Natural killer cell (primary cell): ENCODE measurements at regions not wholly inside any gene's neighbourhood (a gene's known extent, or its start where the extent isn't known, plus 50 kb on each side); places are given as distances from the start of the nearest gene placed in this dataset.
"Not testable (repeated sequence)": the region's sequence is repeated elsewhere in the genome, so short reads cannot be mapped to it uniquely, and the experiment has no call there.

ENCODE experiments used
- ATAC-seq, 3 donors: fragments of 150-1000 bp in 2 of 3; fragments of 200-7000 bp in 1 of 3; cut with Tn5 transposase; 1 replicate in 1 of 3; 2 replicates in 2 of 3; pipeline ENCODE4 v1.10.0; 2021; ENCODE audit warnings: mild to moderate bottlenecking in 2 of 3, moderate library complexity in 2 of 3
- DNase-seq, 2 donors: peaks; one replicate each; pipeline versions ENCODE4 v3.0.0 to v3.0.0-alpha.2; 2013 to 2021; ENCODE audit warnings: mixed read lengths in 1 of 2
- H3K27ac ChIP-seq: one replicate; pipeline ENCODE4 v1.5.1; 2013; ENCODE audit warnings: mild to moderate bottlenecking, low read length
- H3K27me3 ChIP-seq: one replicate; pipeline ENCODE4 v1.6.1; 2013; ENCODE audit warnings: low read length; ENCODE audit not compliant: control insufficient read depth, insufficient read depth
- H3K36me3 ChIP-seq: one replicate; pipeline ENCODE4 v1.6.1; 2013; ENCODE audit warnings: low read length; ENCODE audit not compliant: control insufficient read depth, insufficient read depth
- H3K4me1 ChIP-seq: one replicate; pipeline ENCODE4 v1.6.1; 2013; ENCODE audit warnings: low read length; ENCODE audit not compliant: control insufficient read depth, insufficient read depth
- H3K4me3 ChIP-seq: one replicate; pipeline ENCODE4 v1.5.1; 2013; ENCODE audit warnings: low read length
- H3K9me3 ChIP-seq: one replicate; pipeline ENCODE4 v1.6.1; 2013; ENCODE audit warnings: low read length; ENCODE audit not compliant: control insufficient read depth, insufficient read depth
- H3K27ac Mint-ChIP-seq, 2 donors: one replicate each; pipeline ENCODE4 v1.8.0; 2022; ENCODE audit warnings: mild to moderate bottlenecking in 2 of 2, mixed read lengths in 2 of 2, moderate library complexity in 1 of 2
- H3K27me3 Mint-ChIP-seq, 2 donors: one replicate each; pipeline ENCODE4 v1.8.0; 2022; ENCODE audit warnings: low read depth in 2 of 2, mixed read lengths in 2 of 2
- H3K36me3 Mint-ChIP-seq: one replicate; pipeline ENCODE4 v1.8.0; 2022; ENCODE audit warnings: mixed read lengths
- H3K4me1 Mint-ChIP-seq, 2 donors: one replicate each; pipeline ENCODE4 v1.8.0; 2022; ENCODE audit warnings: mixed read lengths in 2 of 2
- H3K4me3 Mint-ChIP-seq: one replicate; pipeline ENCODE4 v1.8.0; 2022; ENCODE audit warnings: mild to moderate bottlenecking, moderate library complexity, mixed read lengths
- H3K9me3 Mint-ChIP-seq, 2 donors: one replicate each; pipeline ENCODE4 v1.8.0; 2022; ENCODE audit warnings: mixed read lengths in 2 of 2
- WGBS: methylation state at CpG from one replicate; pipeline ENCODE4 v1.1.7; 2013; ENCODE audit warnings: missing lambda C conversion rate; ENCODE audit not compliant: insufficient coverage; 5-methylcytosine and 5-hydroxymethylcytosine counted together
- intact Hi-C: fragments of 100-400 bp; cut with micrococcal nuclease; formaldehyde crosslinking; loops from one replicate; pipeline ENCODE4 v1.14.2; 2022
- TF ChIP-seq, protein P1 (sequence below): fragments of 200-600 bp; IDR thresholded peaks from one replicate; pipeline ENCODE4 v1.8.0; 2022; ENCODE audit warnings: antibody characterized with exemption

DNA sequence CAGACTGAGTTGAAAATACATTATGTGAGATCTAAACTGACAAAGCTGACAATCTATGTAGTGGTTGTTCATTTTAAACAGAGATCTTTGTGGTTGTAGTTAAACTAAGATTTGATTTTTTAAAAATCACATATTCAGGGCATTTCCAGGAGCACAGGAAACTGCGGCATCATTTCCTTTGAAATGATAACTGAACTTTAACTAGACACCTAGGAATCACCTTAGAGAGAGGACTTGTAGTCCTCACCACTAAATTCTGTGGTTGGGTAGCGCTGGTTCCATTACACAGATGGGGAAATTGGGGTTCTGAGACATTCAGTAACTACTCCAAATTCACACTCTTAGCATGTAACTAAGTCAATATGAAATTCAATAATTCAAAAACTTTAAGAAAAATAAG lies 96.0 kb upstream of the TRIB2 start:
- Histone ChIP-seq H3K4me1 (no peaks in the 10 kb centered on the region), H3K27ac (no peak overlapping the region), H3K9me3 (no peaks in the 10 kb centered on the region), H3K36me3 (no peaks in the 10 kb centered on the region), H3K27me3 (no peaks in the 10 kb centered on the region), H3K4me3 (no peak overlapping the region)
- TF ChIP-seq, protein P1, sequence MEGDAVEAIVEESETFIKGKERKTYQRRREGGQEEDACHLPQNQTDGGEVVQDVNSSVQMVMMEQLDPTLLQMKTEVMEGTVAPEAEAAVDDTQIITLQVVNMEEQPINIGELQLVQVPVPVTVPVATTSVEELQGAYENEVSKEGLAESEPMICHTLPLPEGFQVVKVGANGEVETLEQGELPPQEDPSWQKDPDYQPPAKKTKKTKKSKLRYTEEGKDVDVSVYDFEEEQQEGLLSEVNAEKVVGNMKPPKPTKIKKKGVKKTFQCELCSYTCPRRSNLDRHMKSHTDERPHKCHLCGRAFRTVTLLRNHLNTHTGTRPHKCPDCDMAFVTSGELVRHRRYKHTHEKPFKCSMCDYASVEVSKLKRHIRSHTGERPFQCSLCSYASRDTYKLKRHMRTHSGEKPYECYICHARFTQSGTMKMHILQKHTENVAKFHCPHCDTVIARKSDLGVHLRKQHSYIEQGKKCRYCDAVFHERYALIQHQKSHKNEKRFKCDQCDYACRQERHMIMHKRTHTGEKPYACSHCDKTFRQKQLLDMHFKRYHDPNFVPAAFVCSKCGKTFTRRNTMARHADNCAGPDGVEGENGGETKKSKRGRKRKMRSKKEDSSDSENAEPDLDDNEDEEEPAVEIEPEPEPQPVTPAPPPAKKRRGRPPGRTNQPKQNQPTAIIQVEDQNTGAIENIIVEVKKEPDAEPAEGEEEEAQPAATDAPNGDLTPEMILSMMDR, result no peak
- Mint-ChIP-seq H3K36me3 (no peaks in the 10 kb centered on the region), H3K27me3 (no peaks in the 10 kb centered on the region), H3K4me3 (no peak overlapping the region), H3K27ac (no peak overlapping the region), H3K9me3 (no peaks in the 10 kb centered on the region), H3K4me1 (peaks cover 13 to 14% of the 10 kb centered on the region in 2 donors)
- WGBS, result 100% methylated on average over 1 of the region's 2 CpGs
- DNase-seq, result no peak
- no peak for ATAC-seq
- intact Hi-C loops, result no loop called here

GRCh38 chr2:12623051-12623450 lies 93.7 kb upstream of the TRIB2 start:
- 75% methylated on average over 1 of the region's 1 CpG for WGBS
- Histone ChIP-seq H3K9me3 (no peaks in the 10 kb centered on the region), H3K36me3 (no peaks in the 10 kb centered on the region), H3K4me3 (no peak overlapping the region), H3K4me1 (no peaks in the 10 kb centered on the region), H3K27ac (no peak overlapping the region), H3K27me3 (no peaks in the 10 kb centered on the region)
- Mint-ChIP-seq H3K27ac (no peak overlapping the region), H3K36me3 (no peaks in the 10 kb centered on the region), H3K4me1 (peaks cover 13 to 14% of the 10 kb centered on the region in 2 donors), H3K9me3 (no peaks in the 10 kb centered on the region), H3K27me3 (no peaks in the 10 kb centered on the region), H3K4me3 (no peak overlapping the region)
- TF ChIP-seq, protein P1, result no peak
- DNase-seq (no peak), ATAC-seq (no peak)
- intact Hi-C loops, result no loop called here

DNA sequence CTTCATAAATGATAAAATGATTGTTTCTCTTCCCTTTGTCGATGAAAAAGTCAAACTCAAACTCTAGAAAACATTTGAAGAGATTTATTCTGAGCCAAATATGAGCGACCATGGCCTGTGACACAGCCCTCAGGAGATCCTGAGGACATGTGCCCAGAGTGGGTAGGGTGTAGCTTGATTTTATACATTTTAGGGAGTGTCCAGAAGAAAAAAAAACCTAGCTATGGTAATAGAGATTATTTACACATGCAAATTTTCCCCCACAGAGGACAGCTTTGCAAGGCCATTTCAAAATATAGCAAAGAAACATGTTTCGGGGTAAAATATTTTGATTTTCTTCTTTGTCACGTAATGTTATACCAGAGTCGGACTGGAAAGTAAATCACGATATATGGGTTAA lies 92.4 kb upstream of the TRIB2 start:
- Histone ChIP-seq H3K27me3 (no peaks in the 10 kb centered on the region), H3K9me3 (no peaks in the 10 kb centered on the region), H3K27ac (no peak overlapping the region), H3K36me3 (no peaks in the 10 kb centered on the region), H3K4me3 (no peak overlapping the region), H3K4me1 (no peaks in the 10 kb centered on the region)
- H3K27ac Mint-ChIP-seq, result no peak overlapping the region
- H3K27me3 Mint-ChIP-seq, result peaks cover 0 to 3% of the 10 kb centered on the region in 2 donors
- no peak for DNase-seq
- no peaks in the 10 kb centered on the region for H3K36me3 Mint-ChIP-seq
- 93% methylated on average over 6 of the region's 6 CpGs for WGBS
- H3K9me3 Mint-ChIP-seq, result no peaks in the 10 kb centered on the region
- intact Hi-C loops, result no loop called here
- no peak for ATAC-seq
- H3K4me1 Mint-ChIP-seq, result peaks cover 12% of the 10 kb centered on the region in 2 donors
- TF ChIP-seq, protein P1, result no peak
- no peak overlapping the region for H3K4me3 Mint-ChIP-seq

- TF ChIP-seq, protein P1, result no peak
- no peak overlapping the region for H3K4me3 Mint-ChIP-seq
- no peaks in the 10 kb centered on the region for H3K9me3 Mint-ChIP-seq
- no peak overlapping the region for H3K27ac ChIP-seq
- WGBS, result 93% methylated on average over 5 of the region's 5 CpGs
- no peaks in the 10 kb centered on the region for H3K4me1 ChIP-seq
- H3K27ac Mint-ChIP-seq, result no peak overlapping the region
- DNase-seq, result no peak
- ATAC-seq, result no peak
- no peaks in the 10 kb centered on the region for H3K36me3 ChIP-seq
- no peaks in the 10 kb centered on the region for H3K27me3 ChIP-seq
- peaks cover 0 to 4% of the 10 kb centered on the region in 2 donors for H3K27me3 Mint-ChIP-seq
- H3K9me3 ChIP-seq, result no peaks in the 10 kb centered on the region
- intact Hi-C loops, result no loop called here
- no peak overlapping the region for H3K4me3 ChIP-seq
- no peaks in the 10 kb centered on the region for H3K36me3 Mint-ChIP-seq
- peaks cover 5 to 6% of the 10 kb centered on the region in 2 donors for H3K4me1 Mint-ChIP-seq
Measured at GRCh38 chr2:12624905-12625598, 91.7 kb upstream of the TRIB2 start.

- H3K27ac ChIP-seq, ATAC-seq, DNase-seq, H3K4me1 Mint-ChIP-seq, H3K36me3 ChIP-seq, H3K4me3 Mint-ChIP-seq, H3K27ac Mint-ChIP-seq, H3K4me3 ChIP-seq, H3K27me3 ChIP-seq, H3K9me3 ChIP-seq, H3K36me3 Mint-ChIP-seq, H3K27me3 Mint-ChIP-seq, H3K4me1 ChIP-seq, intact Hi-C loops, H3K9me3 Mint-ChIP-seq: not testable (repeated sequence)
- WGBS, result 94% methylated on average over 3 of the region's 8 CpGs
Measured at GRCh38 chr2:12628541-12628940, 88.2 kb upstream of the TRIB2 start.
